Ishikawa (cell line): ENCODE measurements at regions not wholly inside any gene's neighbourhood (a gene's known extent, or its start where the extent isn't known, plus 50 kb on each side); places are given as distances from the start of the nearest gene placed in this dataset.

Experiments
- EGR1 ChIP-seq: IDR thresholded peaks from 2 replicates; pipeline ENCODE4 v1.6.1; 2012
- EP300 ChIP-seq: IDR thresholded peaks from 2 replicates; pipeline ENCODE4 v1.6.1; 2012; ENCODE audit warnings: borderline replicate concordance
- NFIC ChIP-seq: IDR thresholded peaks from 2 replicates; pipeline ENCODE4 v1.6.1; 2012

- TF ChIP-seq NFIC (no peak), EP300 (no peak), EGR1 (no peak)
Observed at GRCh38 chr3:90015688-90016356, 908.4 kb downstream of the EPHA3 start.
